ENCODE measurements at regions not wholly inside any gene's neighbourhood (a gene's known extent, or its start where the extent isn't known, plus 50 kb on each side); places are given as distances from the start of the nearest gene placed in this dataset.

DNA sequence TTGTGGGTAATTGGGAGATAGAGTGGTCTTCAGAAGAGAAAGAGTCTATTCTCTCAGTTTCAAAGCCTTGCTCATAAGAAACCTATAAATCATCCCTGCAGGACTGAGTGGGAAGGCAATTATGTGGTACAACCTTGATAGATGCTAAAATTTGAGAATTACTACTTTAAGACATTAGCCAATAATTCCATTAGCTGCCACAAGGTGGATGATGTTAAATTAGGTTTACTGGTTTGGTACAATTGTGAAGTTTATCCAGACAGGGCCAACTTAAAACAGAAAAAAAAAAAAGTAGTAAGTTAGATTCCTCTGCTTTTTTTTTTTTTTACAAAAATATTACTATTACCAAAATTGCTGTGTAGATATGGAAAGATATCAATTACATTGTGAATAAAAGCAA is 73.2 kb upstream of the AMOT start:
- H3K27ac Mint-ChIP-seq = no peak overlapping the region
- H3K27me3 Mint-ChIP-seq = no peaks in the 10 kb centered on the region
- H3K9me3 Mint-ChIP-seq = no peaks in the 10 kb centered on the region
- H3K4me3 Mint-ChIP-seq = no peak overlapping the region
- H3K36me3 Mint-ChIP-seq = no peaks in the 10 kb centered on the region
- CTCF ChIA-PET = no interaction called here
- no peak for DNase-seq
- H3K4me1 Mint-ChIP-seq = no peaks in the 10 kb centered on the region

DNA sequence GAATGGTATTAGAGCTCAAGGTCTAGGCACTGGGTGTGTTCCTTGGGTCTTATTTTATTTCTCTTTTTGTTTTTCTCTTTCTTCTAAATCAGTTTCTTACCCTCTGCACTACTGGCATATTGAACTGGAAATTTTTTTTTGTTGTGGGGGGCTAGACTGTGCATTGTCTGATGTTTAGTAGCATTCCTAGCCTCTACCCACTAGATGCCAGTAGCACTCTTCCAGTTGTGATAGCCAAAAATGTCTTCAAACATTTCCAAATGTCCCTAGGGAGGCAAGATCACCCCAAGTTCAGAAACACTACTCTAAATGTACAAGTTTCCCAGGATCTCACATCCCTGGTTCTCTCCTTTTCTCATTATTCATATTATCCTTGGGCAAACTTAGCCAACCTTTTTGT is 69.8 kb upstream of the AMOT start:
- H3K4me1 Mint-ChIP-seq = no peaks in the 10 kb centered on the region
- H3K9me3 Mint-ChIP-seq = no peaks in the 10 kb centered on the region
- no peak for DNase-seq
- no peak overlapping the region for H3K27ac Mint-ChIP-seq
- H3K27me3 Mint-ChIP-seq = no peaks in the 10 kb centered on the region
- CTCF ChIA-PET = no interaction called here
- no peak overlapping the region for H3K4me3 Mint-ChIP-seq
- H3K36me3 Mint-ChIP-seq = no peaks in the 10 kb centered on the region

GRCh38 chrX:112901869-112902725 is 61.5 kb upstream of the AMOT start:
- H3K27ac Mint-ChIP-seq = no peak overlapping the region
- CTCF ChIA-PET = no interaction called here
- H3K9me3 Mint-ChIP-seq = no peaks in the 10 kb centered on the region

GRCh38 chrX:112896051-112896450 is 55.4 kb upstream of the AMOT start:
- CTCF ChIA-PET = no interaction called here
- Mint-ChIP-seq H3K27ac (no peak overlapping the region), H3K36me3 (no peaks in the 10 kb centered on the region), H3K4me1 (no peaks in the 10 kb centered on the region), H3K4me3 (no peak overlapping the region), H3K27me3 (no peaks in the 10 kb centered on the region), H3K9me3 (no peaks in the 10 kb centered on the region)
- no peak for DNase-seq

More at GRCh38 chrX:112901869-112902725, 61.5 kb upstream of the AMOT start:
- no peak for DNase-seq
- H3K4me3 Mint-ChIP-seq = no peak overlapping the region
- H3K4me1 Mint-ChIP-seq = no peaks in the 10 kb centered on the region
- H3K27me3 Mint-ChIP-seq = no peaks in the 10 kb centered on the region
- H3K36me3 Mint-ChIP-seq = no peaks in the 10 kb centered on the region

Data from activated naive CD4-positive, alpha-beta T cell treated with anti-CD3 and anti-CD28 coated beads, Interleukin-2, amount 10 ng/mL, durations not matched to agents 7 days and 5 days (primary cell).